ENCODE measurements at regions not wholly inside any gene's neighbourhood (a gene's known extent, or its start where the extent isn't known, plus 50 kb on each side); places are given as distances from the start of the nearest gene placed in this dataset.
"Not testable (repeated sequence)": the region's sequence is repeated elsewhere in the genome, so short reads cannot be mapped to it uniquely, and the experiment has no call there.

GRCh38 chr12:33052141-33053051 lies 155.8 kb upstream of the PKP2 start:
- no peak for TF ChIP-seq CTCF (IDR thresholded peaks at IDR 0.05; ENCODE audit: unreplicated experiment)
- Mint-ChIP-seq H3K9me3 (ENCODE audit: low read depth) (no peaks in the 10 kb centered on the region), H3K36me3 (ENCODE audit: insufficient read depth) (no peaks in the 10 kb centered on the region), H3K27ac (no peak overlapping the region), H3K27me3 (no peaks in the 10 kb centered on the region), H3K4me3 (ENCODE audit: low read depth) (no peak overlapping the region), H3K4me1 (ENCODE audit: low read depth) (peaks cover under 1% of the 10 kb centered on the region)
- DNase-seq (ENCODE audit: low spot score, unreplicated experiment): no peak

- Mint-ChIP-seq H3K9me3 (ENCODE audit: low read depth) (no peaks in the 10 kb centered on the region), H3K36me3 (ENCODE audit: insufficient read depth) (no peaks in the 10 kb centered on the region), H3K27ac (no peak overlapping the region), H3K27me3 (no peaks in the 10 kb centered on the region), H3K4me3 (ENCODE audit: low read depth) (no peak overlapping the region), H3K4me1 (ENCODE audit: low read depth) (peaks cover 2% of the 10 kb centered on the region)
- TF ChIP-seq CTCF (IDR thresholded peaks at IDR 0.05; ENCODE audit: unreplicated experiment): no peak
- DNase-seq (ENCODE audit: low spot score, unreplicated experiment): no peak
Measured at GRCh38 chr12:33047666-33048065, 151.1 kb upstream of the PKP2 start.

- Mint-ChIP-seq H3K9me3 (ENCODE audit: low read depth) (peaks cover 11% of the 10 kb centered on the region), H3K4me1 (ENCODE audit: low read depth) (peaks cover 2% of the 10 kb centered on the region), H3K4me3 (ENCODE audit: low read depth) (no peak overlapping the region)
Measured at GRCh38 chr12:33044447-33044846, 147.9 kb upstream of the PKP2 start.

GRCh38 chr12:33041562-33041961 lies 145.0 kb upstream of the PKP2 start:
- Mint-ChIP-seq H3K4me3 (ENCODE audit: low read depth) (no peak overlapping the region), H3K27ac (no peak overlapping the region), H3K36me3 (ENCODE audit: insufficient read depth) (no peaks in the 10 kb centered on the region), H3K9me3 (ENCODE audit: low read depth) (peaks cover 15% of the 10 kb centered on the region), H3K27me3 (no peaks in the 10 kb centered on the region), H3K4me1 (ENCODE audit: low read depth) (no peaks in the 10 kb centered on the region)
- TF ChIP-seq CTCF (IDR thresholded peaks at IDR 0.05; ENCODE audit: unreplicated experiment): no peak
- DNase-seq (ENCODE audit: low spot score, unreplicated experiment): no peak

More at GRCh38 chr12:33044447-33044846, 147.9 kb upstream of the PKP2 start:
- TF ChIP-seq CTCF (IDR thresholded peaks at IDR 0.05; ENCODE audit: unreplicated experiment): no peak
- Mint-ChIP-seq H3K27ac (no peak overlapping the region), H3K36me3 (ENCODE audit: insufficient read depth) (no peaks in the 10 kb centered on the region), H3K27me3 (no peaks in the 10 kb centered on the region)
- DNase-seq (ENCODE audit: low spot score, unreplicated experiment): no peak

- not testable (repeated sequence) for DNase-seq (ENCODE audit: low spot score, unreplicated experiment); H3K36me3 Mint-ChIP-seq (ENCODE audit: insufficient read depth); H3K4me3 Mint-ChIP-seq (ENCODE audit: low read depth); H3K27me3 Mint-ChIP-seq; H3K27ac Mint-ChIP-seq; H3K4me1 Mint-ChIP-seq (ENCODE audit: low read depth)
- H3K9me3 Mint-ChIP-seq (ENCODE audit: low read depth): peaks cover 41% of the 10 kb centered on the region
Measured at GRCh38 chr12:33033999-33034398, 137.4 kb upstream of the PKP2 start.

GRCh38 chr12:33026791-33027190 lies 130.2 kb upstream of the PKP2 start:
- Mint-ChIP-seq H3K9me3 (ENCODE audit: low read depth) (peaks cover 19% of the 10 kb centered on the region), H3K27me3 (no peaks in the 10 kb centered on the region), H3K36me3 (ENCODE audit: insufficient read depth) (peaks cover 2% of the 10 kb centered on the region), H3K4me1 (ENCODE audit: low read depth) (peaks cover 7% of the 10 kb centered on the region), H3K4me3 (ENCODE audit: low read depth) (no peak overlapping the region), H3K27ac (no peak overlapping the region)
- DNase-seq (ENCODE audit: low spot score, unreplicated experiment): no peak
- TF ChIP-seq CTCF (IDR thresholded peaks at IDR 0.05; ENCODE audit: unreplicated experiment): no peak

- not testable (repeated sequence) for DNase-seq (ENCODE audit: low spot score, unreplicated experiment); H3K4me3 Mint-ChIP-seq (ENCODE audit: low read depth); H3K27ac Mint-ChIP-seq; H3K27me3 Mint-ChIP-seq; H3K4me1 Mint-ChIP-seq (ENCODE audit: low read depth); H3K36me3 Mint-ChIP-seq (ENCODE audit: insufficient read depth)
- peaks cover 36% of the 10 kb centered on the region for H3K9me3 Mint-ChIP-seq (ENCODE audit: low read depth)
Measured at GRCh38 chr12:33022724-33023123, 126.1 kb upstream of the PKP2 start.

- H3K4me1 Mint-ChIP-seq (ENCODE audit: low read depth); DNase-seq (ENCODE audit: low spot score, unreplicated experiment); H3K27ac Mint-ChIP-seq; H3K4me3 Mint-ChIP-seq (ENCODE audit: low read depth); H3K27me3 Mint-ChIP-seq; H3K36me3 Mint-ChIP-seq (ENCODE audit: insufficient read depth): not testable (repeated sequence)
- H3K9me3 Mint-ChIP-seq (ENCODE audit: low read depth): peaks cover 56% of the 10 kb centered on the region
Measured at GRCh38 chr12:33017029-33017428, 120.5 kb upstream of the PKP2 start.
